Mesenchymal stem cell (in vitro differentiated cells and primary cell): ENCODE measurements at regions not wholly inside any gene's neighbourhood (a gene's known extent, or its start where the extent isn't known, plus 50 kb on each side); places are given as distances from the start of the nearest gene placed in this dataset.
"Not testable (repeated sequence)": the region's sequence is repeated elsewhere in the genome, so short reads cannot be mapped to it uniquely, and the experiment has no call there.

ENCODE experiments used
- DNase-seq: peaks from one replicate; pipeline ENCODE4 v3.0.0-alpha.2; 2013
- H2AFZ ChIP-seq: one replicate; pipeline ENCODE4 v1.6.1; 2013; ENCODE audit warnings: low read depth, mild to moderate bottlenecking, control low read depth, inconsistent platforms, low read length, moderate library complexity
- H2AK5ac ChIP-seq: 2 replicates; pipeline ENCODE4 v1.6.1; 2013; ENCODE audit warnings: low read length, moderate library complexity, mild to moderate bottlenecking, inconsistent platforms; ENCODE audit not compliant: severe bottlenecking
- H2BK120ac ChIP-seq: one replicate; pipeline ENCODE4 v1.6.1; 2013; ENCODE audit warnings: low read depth, mild to moderate bottlenecking, inconsistent platforms, low read length, moderate library complexity
- H2BK12ac ChIP-seq, 2 experiments: one replicate each; pipeline ENCODE4 v1.6.1; 2013; ENCODE audit warnings: inconsistent platforms in 2 of 2, low read length in 2 of 2, mild to moderate bottlenecking in 2 of 2, moderate library complexity in 2 of 2, control low read depth in 1 of 2
- H2BK15ac ChIP-seq: one replicate; pipeline ENCODE4 v1.6.1; 2013; ENCODE audit warnings: mild to moderate bottlenecking, low read depth, inconsistent platforms; ENCODE audit not compliant: poor library complexity, severe bottlenecking
- H2BK5ac ChIP-seq: 2 replicates; pipeline ENCODE4 v1.6.1; 2013; ENCODE audit warnings: low read depth, mild to moderate bottlenecking, low read length, control low read depth, inconsistent platforms; ENCODE audit not compliant: poor library complexity, severe bottlenecking
- H3K14ac ChIP-seq, 2 experiments: one replicate each; pipeline ENCODE4 v1.6.1; 2013; ENCODE audit warnings: inconsistent platforms in 2 of 2, low read length in 2 of 2, control low read depth in 1 of 2, mild to moderate bottlenecking in 1 of 2, moderate library complexity in 1 of 2
- H3K18ac ChIP-seq, 2 experiments: one replicate each; pipeline ENCODE4 v1.6.1; 2013; ENCODE audit warnings: inconsistent platforms in 2 of 2, low read length in 2 of 2, control low read depth in 1 of 2, low read depth in 1 of 2, mild to moderate bottlenecking in 1 of 2
- H3K23ac ChIP-seq, 2 experiments: one replicate each; pipeline ENCODE4 v1.6.1; 2013; ENCODE audit warnings: inconsistent platforms in 2 of 2, low read length in 2 of 2, mild to moderate bottlenecking in 2 of 2, moderate library complexity in 2 of 2, control low read depth in 1 of 2
- H3K27ac ChIP-seq: 2 replicates; pipeline ENCODE4 v1.5.1; 2013; ENCODE audit warnings: mild to moderate bottlenecking, moderate library complexity, low read length, control low read depth, inconsistent platforms; ENCODE audit not compliant: poor library complexity, severe bottlenecking
- H3K27me3 ChIP-seq, 2 experiments: 2 replicates each; pipeline versions ENCODE4 v1.6.1 to v1.7.0; 2013; ENCODE audit warnings: low read length in 2 of 2, mild to moderate bottlenecking in 2 of 2, moderate library complexity in 2 of 2, control low read depth in 1 of 2, inconsistent platforms in 1 of 2; ENCODE audit not compliant: control insufficient read depth in 1 of 2, insufficient read depth in 1 of 2
- H3K36me3 ChIP-seq, 2 experiments: 2 replicates each; pipeline versions ENCODE4 v1.6.1 to v1.7.0; 2013; ENCODE audit warnings: low read length in 2 of 2, control low read depth in 1 of 2, inconsistent platforms in 1 of 2, low read depth in 1 of 2, mild to moderate bottlenecking in 1 of 2; ENCODE audit not compliant: insufficient read depth in 2 of 2, control insufficient read depth in 1 of 2
- H3K4ac ChIP-seq, 2 experiments: one replicate each; pipeline ENCODE4 v1.6.1; 2013; ENCODE audit warnings: inconsistent platforms in 2 of 2, low read length in 2 of 2, mild to moderate bottlenecking in 2 of 2, moderate library complexity in 2 of 2, control low read depth in 1 of 2, low read depth in 1 of 2
- H3K4me1 ChIP-seq: 2 replicates; pipeline ENCODE4 v1.6.1; 2013; ENCODE audit warnings: low read depth, low read length, control low read depth; ENCODE audit not compliant: control insufficient read depth, insufficient read depth
- H3K4me2 ChIP-seq: 2 replicates; pipeline ENCODE4 v1.6.1; 2013; ENCODE audit warnings: low read length, mild to moderate bottlenecking, inconsistent platforms; ENCODE audit not compliant: poor library complexity, severe bottlenecking
- H3K4me3 ChIP-seq, 2 experiments: 2 replicates each; pipeline versions ENCODE4 v1.5.1 to v1.7.0; 2013; ENCODE audit warnings: low read length in 2 of 2, mild to moderate bottlenecking in 2 of 2, control low read depth in 1 of 2, low read depth in 1 of 2; ENCODE audit not compliant: insufficient read depth in 1 of 2
- H3K79me1 ChIP-seq: replicated peaks from 2 replicates; pipeline ENCODE4 v1.6.1; 2013; ENCODE audit warnings: mild to moderate bottlenecking, control low read depth, low read length, inconsistent platforms; ENCODE audit not compliant: poor library complexity, severe bottlenecking
- H3K9ac ChIP-seq: 2 replicates; pipeline ENCODE4 v1.7.0; 2013; ENCODE audit warnings: mild to moderate bottlenecking, low read length, moderate library complexity
- H3K9me3 ChIP-seq: 2 replicates; pipeline ENCODE4 v1.7.0; 2013; ENCODE audit warnings: mild to moderate bottlenecking, low read length; ENCODE audit not compliant: control insufficient read depth
- H4K8ac ChIP-seq: one replicate; pipeline ENCODE4 v1.6.1; 2013; ENCODE audit warnings: inconsistent platforms, mild to moderate bottlenecking, low read length, moderate library complexity
- H4K91ac ChIP-seq: one replicate; pipeline ENCODE4 v1.6.1; 2013; ENCODE audit warnings: mild to moderate bottlenecking, low read length, inconsistent platforms
- WGBS: methylation state at CpG from one replicate; pipeline ENCODE4 v1.1.7; 2013; ENCODE audit warnings: mixed read lengths; 5-methylcytosine and 5-hydroxymethylcytosine counted together

DNA sequence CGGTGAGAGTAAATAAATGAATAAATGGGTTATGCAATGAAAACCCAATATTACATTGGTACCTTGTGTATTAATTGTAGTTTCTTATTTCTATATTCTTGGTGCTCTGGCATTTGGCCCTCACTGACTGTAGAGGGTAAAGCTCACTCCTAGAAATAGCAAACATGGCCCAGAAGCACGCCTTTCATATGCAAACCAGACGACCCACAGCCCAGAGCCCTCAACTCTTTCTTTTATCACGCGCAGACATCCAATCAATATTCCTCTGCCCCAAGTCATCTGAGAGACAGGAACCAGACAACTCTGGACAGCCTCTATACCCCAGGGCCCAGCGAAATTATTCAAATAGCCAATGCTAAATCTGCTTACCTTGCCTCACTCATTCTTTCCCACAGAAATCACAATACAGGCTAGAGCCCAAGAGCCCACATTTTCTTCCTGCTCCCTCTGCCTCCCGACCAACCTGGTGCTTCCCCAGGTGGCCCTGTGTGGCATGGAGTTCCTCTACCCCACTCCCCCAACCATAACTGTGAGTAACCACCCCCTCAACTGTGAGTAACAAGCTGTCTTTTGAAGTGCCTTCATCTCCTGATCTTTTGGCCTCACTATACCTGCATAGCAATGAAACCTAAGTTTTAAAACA is 425.1 kb upstream of the SPATA31A3 start:
- not testable (repeated sequence) for H3K4me3 ChIP-seq, H2BK12ac ChIP-seq, H4K91ac ChIP-seq, H2AFZ ChIP-seq, H3K18ac ChIP-seq, H3K4me2 ChIP-seq, H3K4ac ChIP-seq, H3K9me3 ChIP-seq, H3K4me1 ChIP-seq, H3K79me1 ChIP-seq, H2BK120ac ChIP-seq, H3K36me3 ChIP-seq, H3K27ac ChIP-seq, H3K23ac ChIP-seq, H3K9ac ChIP-seq, H2BK15ac ChIP-seq, H2BK5ac ChIP-seq, DNase-seq, H3K27me3 ChIP-seq, H3K14ac ChIP-seq, H4K8ac ChIP-seq, H2AK5ac ChIP-seq
- no CpG with 5 or more reads among the region's 7 CpGs for WGBS

DNA sequence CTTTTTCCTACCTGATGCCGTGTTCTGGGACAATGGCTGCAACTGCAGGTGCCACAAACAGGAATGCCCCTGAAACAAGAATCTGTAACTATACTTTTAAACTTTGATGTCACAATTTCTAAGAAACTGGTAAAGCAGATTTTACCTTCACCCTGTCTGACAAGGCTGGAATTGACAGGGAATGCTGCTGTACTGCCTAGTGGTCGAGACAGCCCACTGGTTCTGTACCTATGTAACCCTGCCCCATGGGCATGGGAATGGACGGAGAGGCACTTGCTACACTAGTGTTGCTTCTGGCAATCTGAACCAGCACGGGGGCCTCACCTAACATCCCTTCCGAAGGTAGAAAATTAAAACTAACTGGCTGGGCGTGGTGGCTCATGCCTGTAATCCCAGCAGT is 424.3 kb upstream of the SPATA31A3 start:
- H3K27ac ChIP-seq, H3K18ac ChIP-seq, H2BK120ac ChIP-seq, H3K4me3 ChIP-seq, H3K9ac ChIP-seq, H2AK5ac ChIP-seq, H3K36me3 ChIP-seq, H4K8ac ChIP-seq, H2BK5ac ChIP-seq, H3K4ac ChIP-seq, H2BK12ac ChIP-seq, DNase-seq, H3K79me1 ChIP-seq, H3K14ac ChIP-seq, H2AFZ ChIP-seq, H2BK15ac ChIP-seq, H3K4me2 ChIP-seq, H3K23ac ChIP-seq, H3K9me3 ChIP-seq, H3K4me1 ChIP-seq, H3K27me3 ChIP-seq, H4K91ac ChIP-seq: not testable (repeated sequence)
- no CpG with 5 or more reads among the region's 6 CpGs for WGBS

DNA sequence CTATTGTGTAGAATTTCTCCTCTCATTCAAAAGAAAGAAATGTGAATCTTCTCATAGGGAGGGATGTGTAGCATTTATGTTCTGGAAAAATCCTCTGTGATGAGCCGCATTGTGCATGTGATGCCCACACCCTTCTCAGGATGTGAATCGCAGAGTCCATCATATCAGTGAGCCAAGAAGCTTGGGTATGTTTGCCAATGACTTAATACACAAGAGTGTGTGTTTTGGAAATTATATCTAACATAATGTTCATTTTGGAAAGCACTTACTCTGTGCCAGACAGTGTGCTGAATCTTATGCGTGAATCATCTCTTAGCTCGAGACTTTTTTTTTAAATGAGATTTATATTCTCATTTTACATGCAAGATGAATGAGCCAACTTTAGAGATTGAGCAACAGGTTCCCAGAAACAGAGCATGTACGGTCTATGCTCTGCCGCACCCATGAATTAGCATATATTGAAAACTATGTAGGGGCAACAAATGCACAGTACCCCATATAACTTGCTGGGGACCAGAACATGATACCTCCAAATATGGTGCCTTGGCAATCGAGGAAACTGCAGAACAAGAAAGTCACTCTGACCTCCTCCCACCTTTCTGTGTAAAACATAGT is 418.4 kb upstream of the SPATA31A3 start:
- not testable (repeated sequence) for H3K14ac ChIP-seq, H2BK12ac ChIP-seq, H2BK15ac ChIP-seq, H4K91ac ChIP-seq, H3K4me2 ChIP-seq, H3K27me3 ChIP-seq, H3K23ac ChIP-seq, H3K4me1 ChIP-seq, H3K9me3 ChIP-seq, H3K4ac ChIP-seq, H3K36me3 ChIP-seq, H3K27ac ChIP-seq, H2BK5ac ChIP-seq, H2AK5ac ChIP-seq, H2BK120ac ChIP-seq, H3K4me3 ChIP-seq, H3K9ac ChIP-seq, H4K8ac ChIP-seq, H3K79me1 ChIP-seq, H3K18ac ChIP-seq, H2AFZ ChIP-seq, DNase-seq
- WGBS, result 35% methylated on average over 1 of the region's 7 CpGs

GRCh38 chr9:67403739-67404138 is 411.4 kb upstream of the SPATA31A3 start:
- H3K27me3 ChIP-seq, result not testable (repeated sequence)

More at GRCh38 chr9:67403739-67404138, 411.4 kb upstream of the SPATA31A3 start:
- H3K4me2 ChIP-seq, H2AFZ ChIP-seq, H4K8ac ChIP-seq, H3K14ac ChIP-seq, H3K36me3 ChIP-seq, H3K4ac ChIP-seq, H3K9me3 ChIP-seq, H3K4me3 ChIP-seq, H2BK5ac ChIP-seq, H3K79me1 ChIP-seq, H2BK15ac ChIP-seq, H2AK5ac ChIP-seq, H3K9ac ChIP-seq, H3K27ac ChIP-seq, H4K91ac ChIP-seq, H2BK12ac ChIP-seq, H3K18ac ChIP-seq, H3K23ac ChIP-seq, H3K4me1 ChIP-seq, H2BK120ac ChIP-seq, DNase-seq: not testable (repeated sequence)
- WGBS, result no CpG with 5 or more reads among the region's 4 CpGs
